CD4-positive, alpha-beta T cell (primary cell): ENCODE measurements at regions not wholly inside any gene's neighbourhood (a gene's known extent, or its start where the extent isn't known, plus 50 kb on each side); places are given as distances from the start of the nearest gene placed in this dataset.

Experiments used
- ATAC-seq: fragments of 200-7000 bp; cut with Tn5 transposase; one replicate; pipeline ENCODE4 v1.10.0; 2022; ENCODE audit warnings: mild to moderate bottlenecking; ENCODE audit not compliant: poor library complexity
- CTCF ChIA-PET: fragments of 350-600 bp; sonication (Branson Sonifier 250); formaldehyde crosslinking; loops from one replicate; lab custom pipeline; 2021; ENCODE audit warnings: antibody characterized with exemption, inconsistent platforms; lab: Charles Lee
- POLR2A ChIA-PET: fragments of 350-600 bp; sonication (Branson Sonifier 250); formaldehyde crosslinking; loops from one replicate; lab custom pipeline; 2021; ENCODE audit warnings: antibody characterized with exemption, inconsistent platforms; lab: Charles Lee
- DNase-seq, 14 experiments: peaks; one replicate each; pipeline ENCODE4 v3.0.0-alpha.2; 2013 to 2020; ENCODE audit warnings: mixed read lengths in 2 of 14
- H3K27ac ChIP-seq, 2 donors: one replicate each; pipeline versions ENCODE4 v1.5.1 to v1.7.0; 2013; ENCODE audit warnings: low read length in 2 of 2, low read depth in 1 of 2, mild to moderate bottlenecking in 1 of 2
- H3K27me3 ChIP-seq, 2 experiments: 1 replicate in 1 of 2; 2 replicates in 1 of 2; pipeline versions ENCODE4 v1.6.1 to v1.7.0; 2013; ENCODE audit warnings: low read length in 2 of 2, control low read depth in 1 of 2, mild to moderate bottlenecking in 1 of 2, moderate library complexity in 1 of 2; ENCODE audit not compliant: insufficient read depth in 2 of 2, control insufficient read depth in 1 of 2
- H3K36me3 ChIP-seq: one replicate; pipeline ENCODE4 v1.6.1; 2013; ENCODE audit warnings: low read length, control low read depth; ENCODE audit not compliant: insufficient read depth
- H3K4me1 ChIP-seq: one replicate; pipeline ENCODE4 v1.6.1; 2013; ENCODE audit warnings: low read length, control low read depth; ENCODE audit not compliant: insufficient read depth
- H3K4me3 ChIP-seq: one replicate; pipeline ENCODE4 v1.5.1; 2013; ENCODE audit warnings: mild to moderate bottlenecking, low read length, moderate library complexity
- H3K9me3 ChIP-seq, 2 experiments: 1 replicate in 1 of 2; 2 replicates in 1 of 2; pipeline versions ENCODE4 v1.6.1 to v1.7.0; 2013; ENCODE audit warnings: low read length in 2 of 2, mild to moderate bottlenecking in 2 of 2, control low read depth in 1 of 2, moderate library complexity in 1 of 2; ENCODE audit not compliant: control insufficient read depth in 1 of 2, insufficient read depth in 1 of 2
- H3K27ac Mint-ChIP-seq: one replicate; pipeline ENCODE4 v1.8.0; 2020; ENCODE audit warnings: mixed read lengths
- H3K27me3 Mint-ChIP-seq: one replicate; pipeline ENCODE4 v1.8.0; 2021; ENCODE audit warnings: mixed read lengths
- H3K36me3 Mint-ChIP-seq: one replicate; pipeline ENCODE4 v1.8.0; 2021; ENCODE audit warnings: low read depth, mixed read lengths
- H3K4me1 Mint-ChIP-seq: one replicate; pipeline ENCODE4 v1.8.0; 2021; ENCODE audit warnings: low read depth, mixed read lengths
- H3K4me3 Mint-ChIP-seq: one replicate; pipeline ENCODE4 v1.8.0; 2020; ENCODE audit warnings: mild to moderate bottlenecking, mixed read lengths
- H3K9me3 Mint-ChIP-seq: one replicate; pipeline ENCODE4 v1.8.0; 2020; ENCODE audit warnings: mixed read lengths
- intact Hi-C, 2 experiments: fragments of 100-400 bp; cut with DNase I in 1 of 2; cut with micrococcal nuclease in 1 of 2; formaldehyde crosslinking; loops; one replicate each; pipeline versions ENCODE4 v1.15.1 to v1.9.0; 2023 to 2025; cut with DNase I, micrococcal nuclease
- TF ChIP-seq, protein P1 (sequence below): fragments of 200-600 bp; IDR thresholded peaks from one replicate; pipeline ENCODE4 v1.8.0; 2022; ENCODE audit warnings: antibody characterized with exemption, mild to moderate bottlenecking

DNA sequence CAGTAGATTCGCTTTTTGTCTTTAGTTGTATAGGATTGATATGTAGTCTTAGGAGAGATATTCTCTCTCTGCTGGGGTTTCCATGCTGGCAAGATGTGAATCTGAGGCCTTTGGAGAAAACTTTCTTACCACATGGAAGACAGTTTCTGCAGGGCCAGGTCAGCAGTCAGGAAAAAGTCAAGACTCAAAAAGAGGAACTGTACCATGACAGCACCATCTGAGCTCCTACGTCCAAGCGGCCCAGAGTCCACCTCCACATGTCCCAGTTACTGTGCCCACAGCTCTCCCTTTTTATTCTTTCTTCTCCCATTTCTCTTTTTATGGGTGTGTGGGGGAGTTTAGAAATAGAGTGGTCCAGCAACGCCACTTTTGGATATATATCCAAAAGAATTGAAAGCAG lies 172.0 kb downstream of the MTHFS start:
- H3K4me3 ChIP-seq: no peak overlapping the region
- no peak overlapping the region for H3K27ac ChIP-seq
- ATAC-seq (no peak), DNase-seq (no peak)
- no peak overlapping the region for H3K4me3 Mint-ChIP-seq
- ChIA-PET CTCF (no interaction called here), POLR2A (interaction anchor here (0.8 kb wide), 1 partner anchor 69 kb away, joined by 5 read pairs; no protein-coding TSS in a partner anchor)
- intact Hi-C loops: no loop called here
- H3K4me1 ChIP-seq: no peaks in the 10 kb centered on the region
- no peaks in the 10 kb centered on the region for H3K36me3 ChIP-seq
- no peak overlapping the region for H3K27ac Mint-ChIP-seq
- peaks cover 42% of the 10 kb centered on the region for H3K27me3 Mint-ChIP-seq
- TF ChIP-seq, protein P1, sequence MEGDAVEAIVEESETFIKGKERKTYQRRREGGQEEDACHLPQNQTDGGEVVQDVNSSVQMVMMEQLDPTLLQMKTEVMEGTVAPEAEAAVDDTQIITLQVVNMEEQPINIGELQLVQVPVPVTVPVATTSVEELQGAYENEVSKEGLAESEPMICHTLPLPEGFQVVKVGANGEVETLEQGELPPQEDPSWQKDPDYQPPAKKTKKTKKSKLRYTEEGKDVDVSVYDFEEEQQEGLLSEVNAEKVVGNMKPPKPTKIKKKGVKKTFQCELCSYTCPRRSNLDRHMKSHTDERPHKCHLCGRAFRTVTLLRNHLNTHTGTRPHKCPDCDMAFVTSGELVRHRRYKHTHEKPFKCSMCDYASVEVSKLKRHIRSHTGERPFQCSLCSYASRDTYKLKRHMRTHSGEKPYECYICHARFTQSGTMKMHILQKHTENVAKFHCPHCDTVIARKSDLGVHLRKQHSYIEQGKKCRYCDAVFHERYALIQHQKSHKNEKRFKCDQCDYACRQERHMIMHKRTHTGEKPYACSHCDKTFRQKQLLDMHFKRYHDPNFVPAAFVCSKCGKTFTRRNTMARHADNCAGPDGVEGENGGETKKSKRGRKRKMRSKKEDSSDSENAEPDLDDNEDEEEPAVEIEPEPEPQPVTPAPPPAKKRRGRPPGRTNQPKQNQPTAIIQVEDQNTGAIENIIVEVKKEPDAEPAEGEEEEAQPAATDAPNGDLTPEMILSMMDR: no peak
- no peaks in the 10 kb centered on the region for H3K9me3 Mint-ChIP-seq
- H3K27me3 ChIP-seq: peaks cover 0 to 3% of the 10 kb centered on the region in 2 experiments
- no peaks in the 10 kb centered on the region for H3K4me1 Mint-ChIP-seq
- no peaks in the 10 kb centered on the region for H3K9me3 ChIP-seq
- no peaks in the 10 kb centered on the region for H3K36me3 Mint-ChIP-seq

- Mint-ChIP-seq H3K27ac (no peak overlapping the region), H3K36me3 (no peaks in the 10 kb centered on the region), H3K4me3 (no peak overlapping the region), H3K4me1 (no peaks in the 10 kb centered on the region), H3K27me3 (peaks cover 51% of the 10 kb centered on the region), H3K9me3 (no peaks in the 10 kb centered on the region)
- ATAC-seq (no peak), DNase-seq (no peak)
- TF ChIP-seq, protein P1: no peak
- H3K4me1 ChIP-seq: no peaks in the 10 kb centered on the region
- ChIA-PET POLR2A (no interaction called here), CTCF (no interaction called here)
- H3K27ac ChIP-seq: no peak overlapping the region
- no peaks in the 10 kb centered on the region for H3K9me3 ChIP-seq
- no peaks in the 10 kb centered on the region for H3K36me3 ChIP-seq
- peaks cover 0 to 3% of the 10 kb centered on the region in 2 experiments for H3K27me3 ChIP-seq
- intact Hi-C loops: no loop called here
- no peak overlapping the region for H3K4me3 ChIP-seq
Measured at GRCh38 chr15:79728867-79729266, 167.9 kb downstream of the MTHFS start.

- no peaks in the 10 kb centered on the region for H3K4me1 Mint-ChIP-seq
- Histone ChIP-seq H3K27me3 (no peaks in the 10 kb centered on the region), H3K9me3 (no peaks in the 10 kb centered on the region), H3K27ac (no peak overlapping the region), H3K36me3 (no peaks in the 10 kb centered on the region), H3K4me3 (no peak overlapping the region), H3K4me1 (no peaks in the 10 kb centered on the region)
- ATAC-seq (no peak), DNase-seq (no peak)
- ChIA-PET POLR2A (no interaction called here), CTCF (no interaction called here)
- H3K36me3 Mint-ChIP-seq: no peaks in the 10 kb centered on the region
- intact Hi-C loops: no loop called here
- TF ChIP-seq, protein P1: no peak
- no peaks in the 10 kb centered on the region for H3K9me3 Mint-ChIP-seq
- H3K27me3 Mint-ChIP-seq: peaks cover 14% of the 10 kb centered on the region
- no peak overlapping the region for H3K4me3 Mint-ChIP-seq
- H3K27ac Mint-ChIP-seq: no peak overlapping the region
Measured at GRCh38 chr15:79736435-79737000, 160.3 kb downstream of the MTHFS start.
